ENCODE measurements at regions not wholly inside any gene's neighbourhood (a gene's known extent, or its start where the extent isn't known, plus 50 kb on each side); places are given as distances from the start of the nearest gene placed in this dataset.

GRCh38 chr2:236977063-236977851 is 108.4 kb upstream of the COPS8 start:
- ChIA-PET POLR2A (no interaction called here), CTCF (no interaction called here)
- H3K9me2 ChIP-seq, result no peaks in the 10 kb centered on the region
- H3K27ac ChIP-seq (ENCODE audit: low read depth in 2 of 2, low read length in 1 of 2), result no peak overlapping the region
- H3K79me2 ChIP-seq (ENCODE audit: insufficient read depth), result no peaks in the 10 kb centered on the region
- no peak for DNase-seq
- H3K9me3 ChIP-seq, result no peaks in the 10 kb centered on the region
- H3K36me3 ChIP-seq (replicated peaks in 1 of 2; ENCODE audit: control insufficient read depth in 1 of 2, insufficient read depth in 2 of 2, low read length in 1 of 2), result no peaks in the 10 kb centered on the region
- no peak overlapping the region for H3K9ac ChIP-seq
- no peaks in the 10 kb centered on the region for H3F3A ChIP-seq (replicated peaks; ENCODE audit: insufficient read depth)
- H4K20me1 ChIP-seq (ENCODE audit: insufficient read depth), result no peaks in the 10 kb centered on the region
- H2AFZ ChIP-seq (ENCODE audit: low read depth), result no peak overlapping the region
- H3K4me1 ChIP-seq (ENCODE audit: control insufficient read depth in 1 of 2, insufficient read depth in 2 of 2, low read depth in 1 of 2, low read length in 1 of 2), result no peaks in the 10 kb centered on the region
- H3K4me2 ChIP-seq, result no peak overlapping the region
- WGBS (ENCODE audit: low lambda C conversion rate), result 49% methylated on average over 11 of the region's 11 CpGs
- TF ChIP-seq MAX (IDR thresholded peaks at IDR 0.05; ENCODE audit: low read depth) (no peak), PBX3 (IDR thresholded peaks at IDR 0.05) (no peak), RXRA (IDR thresholded peaks at IDR 0.05; ENCODE audit: borderline replicate concordance, low read depth) (no peak), SMC3 (IDR thresholded peaks at IDR 0.05; ENCODE audit: low read depth, low read length) (no peak), SIN3A (IDR thresholded peaks at IDR 0.05; ENCODE audit: borderline replicate concordance, low read depth, low read length) (no peak), RFX5 (IDR thresholded peaks at IDR 0.05; ENCODE audit: low read length) (no peak), RCOR1 (IDR thresholded peaks at IDR 0.05; ENCODE audit: low read length) (no peak), NRF1 (IDR thresholded peaks at IDR 0.05; ENCODE audit: low read depth, low read length) (no peak), GATA2 (CRISPR knock-in tag; IDR thresholded peaks at IDR 0.05) (no peak), FOXJ3 (CRISPR knock-in tag; IDR thresholded peaks at IDR 0.05) (no peak), TEAD4 (IDR thresholded peaks at IDR 0.05; ENCODE audit: borderline replicate concordance, insufficient read depth) (no peak), MXI1 (IDR thresholded peaks at IDR 0.05; ENCODE audit: low read depth, low read length) (no peak), EP300 (IDR thresholded peaks at IDR 0.05; ENCODE audit: borderline replicate concordance in 1 of 2, low read depth in 1 of 2, low read length in 1 of 2) (no peak), ELF1 (IDR thresholded peaks at IDR 0.05) (no peak), FOXM1 (IDR thresholded peaks at IDR 0.05; ENCODE audit: low read depth) (no peak), USF1 (IDR thresholded peaks at IDR 0.05; ENCODE audit: borderline replicate concordance, low read depth) (no peak), TCF12 (IDR thresholded peaks at IDR 0.05) (no peak), ZBTB33 (IDR thresholded peaks at IDR 0.05; ENCODE audit: borderline replicate concordance, low read depth) (no peak), USF2 (IDR thresholded peaks at IDR 0.05; ENCODE audit: borderline replicate concordance, low read depth, low read length) (no peak), CTCF (IDR thresholded peaks at IDR 0.05) (no peak)
- H3K4me3 ChIP-seq (ENCODE audit: low read depth in 2 of 2, low read length in 1 of 2), result no peak overlapping the region
- H3K27me3 ChIP-seq (ENCODE audit: insufficient read depth), result no peaks in the 10 kb centered on the region; the same call in 1 of the 2 replicates
